ENCODE measurements at regions not wholly inside any gene's neighbourhood (a gene's known extent, or its start where the extent isn't known, plus 50 kb on each side); places are given as distances from the start of the nearest gene placed in this dataset.

DNA sequence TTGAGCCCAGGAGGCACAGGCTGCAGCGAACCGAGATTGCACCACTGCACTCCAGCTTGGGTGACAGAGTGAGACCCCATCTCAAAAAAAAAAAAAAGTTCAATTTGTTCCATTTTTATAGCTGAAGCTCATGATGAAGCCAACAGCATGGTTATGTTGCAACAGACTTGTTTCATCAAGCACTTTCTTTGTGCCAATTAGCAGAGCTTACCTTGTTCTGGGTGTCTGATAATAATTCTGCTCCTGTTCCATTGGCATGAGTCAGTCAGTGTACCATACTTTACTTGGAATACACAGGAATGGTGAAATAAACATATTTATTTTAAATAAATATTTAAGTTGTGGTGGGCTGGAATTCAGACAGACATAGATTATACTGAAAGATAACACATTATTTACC is 100.8 kb upstream of the DAAM1 start:
- H3K27me3 ChIP-seq (ENCODE audit: insufficient read depth, insufficient read length) = no peaks in the 10 kb centered on the region
- H3K9me3 ChIP-seq (ENCODE audit: insufficient read depth, low read length) = no peaks in the 10 kb centered on the region
- H3K4me1 ChIP-seq (ENCODE audit: insufficient read depth, insufficient read length) = no peaks in the 10 kb centered on the region
- H3K4me3 ChIP-seq (ENCODE audit: insufficient read length, low read depth) = no peak overlapping the region
- TF ChIP-seq SUZ12 (IDR thresholded peaks at IDR 0.05; ENCODE audit: extremely low read depth, insufficient read depth, insufficient read length) (no peak), YY1 (IDR thresholded peaks at IDR 0.05; ENCODE audit: insufficient read depth, insufficient read length) (no peak), ZNF274 (IDR thresholded peaks at IDR 0.05; ENCODE audit: low read depth, low read length) (no peak)
- no peak overlapping the region for H3K9ac ChIP-seq (ENCODE audit: insufficient read length, low read depth)
- H3K36me3 ChIP-seq (ENCODE audit: insufficient read depth, insufficient read length, low read length) = no peaks in the 10 kb centered on the region
- DNase-seq (ENCODE audit: low read depth, low spot score) = no peak

DNA sequence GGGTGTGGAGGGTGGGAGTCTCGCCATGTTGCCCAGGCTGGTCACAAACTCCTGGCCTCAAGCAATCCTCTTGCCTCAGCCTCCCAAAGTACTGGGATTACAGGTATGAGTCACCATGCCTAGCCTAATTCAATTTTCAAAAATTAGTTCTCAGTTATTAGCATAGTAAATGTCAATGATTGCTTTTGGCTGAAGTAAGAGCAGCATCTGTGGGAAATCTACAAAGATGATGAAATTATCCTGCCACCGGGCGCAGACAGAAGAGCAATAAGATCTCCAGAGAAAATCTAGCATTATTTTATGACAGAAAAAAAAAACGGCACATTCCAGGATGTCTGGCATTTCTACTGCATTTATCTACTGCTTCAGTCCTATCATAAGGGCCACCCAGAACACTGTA is 97.9 kb upstream of the DAAM1 start:
- H3K36me3 ChIP-seq (ENCODE audit: insufficient read depth, insufficient read length, low read length) = no peaks in the 10 kb centered on the region
- no peaks in the 10 kb centered on the region for H3K9me3 ChIP-seq (ENCODE audit: insufficient read depth, low read length)
- no peaks in the 10 kb centered on the region for H3K4me1 ChIP-seq (ENCODE audit: insufficient read depth, insufficient read length)
- DNase-seq (ENCODE audit: low read depth, low spot score) = no peak
- no peaks in the 10 kb centered on the region for H3K27me3 ChIP-seq (ENCODE audit: insufficient read depth, insufficient read length)
- TF ChIP-seq ZNF274 (IDR thresholded peaks at IDR 0.05; ENCODE audit: low read depth, low read length) (no peak), YY1 (IDR thresholded peaks at IDR 0.05; ENCODE audit: insufficient read depth, insufficient read length) (no peak), SUZ12 (IDR thresholded peaks at IDR 0.05; ENCODE audit: extremely low read depth, insufficient read depth, insufficient read length) (no peak)
- no peak overlapping the region for H3K9ac ChIP-seq (ENCODE audit: insufficient read length, low read depth)
- H3K4me3 ChIP-seq (ENCODE audit: insufficient read length, low read depth) = no peak overlapping the region

DNA sequence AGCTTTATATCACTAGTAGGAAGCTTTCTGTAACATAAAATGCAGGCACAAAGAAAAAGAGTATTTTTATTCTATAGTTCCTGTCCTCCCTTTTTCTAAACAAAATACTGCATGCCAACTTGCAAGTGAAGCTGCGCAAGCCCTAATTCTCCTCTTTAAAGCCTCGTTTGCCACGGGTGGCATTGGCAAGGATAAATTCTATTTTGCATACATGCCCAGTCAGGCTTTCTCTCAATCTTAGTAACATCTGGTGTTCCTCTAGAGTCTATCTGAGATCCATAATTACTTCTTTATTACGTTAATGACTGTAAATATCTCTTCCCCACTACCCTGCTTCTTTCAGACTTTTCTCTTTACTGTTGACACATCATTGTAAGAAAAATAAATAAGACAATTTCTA is 97.1 kb upstream of the DAAM1 start:
- H3K9ac ChIP-seq (ENCODE audit: insufficient read length, low read depth) = no peak overlapping the region
- H3K4me3 ChIP-seq (ENCODE audit: insufficient read length, low read depth) = no peak overlapping the region
- no peaks in the 10 kb centered on the region for H3K27me3 ChIP-seq (ENCODE audit: insufficient read depth, insufficient read length)
- DNase-seq (ENCODE audit: low read depth, low spot score) = no peak
- no peaks in the 10 kb centered on the region for H3K4me1 ChIP-seq (ENCODE audit: insufficient read depth, insufficient read length)
- H3K9me3 ChIP-seq (ENCODE audit: insufficient read depth, low read length) = no peaks in the 10 kb centered on the region
- no peak for TF ChIP-seq ZNF274 (IDR thresholded peaks at IDR 0.05; ENCODE audit: low read depth, low read length)
- TF ChIP-seq SUZ12 (IDR thresholded peaks at IDR 0.05; ENCODE audit: extremely low read depth, insufficient read depth, insufficient read length) = no peak
- no peak for TF ChIP-seq YY1 (IDR thresholded peaks at IDR 0.05; ENCODE audit: insufficient read depth, insufficient read length)
- no peaks in the 10 kb centered on the region for H3K36me3 ChIP-seq (ENCODE audit: insufficient read depth, insufficient read length, low read length)

DNA sequence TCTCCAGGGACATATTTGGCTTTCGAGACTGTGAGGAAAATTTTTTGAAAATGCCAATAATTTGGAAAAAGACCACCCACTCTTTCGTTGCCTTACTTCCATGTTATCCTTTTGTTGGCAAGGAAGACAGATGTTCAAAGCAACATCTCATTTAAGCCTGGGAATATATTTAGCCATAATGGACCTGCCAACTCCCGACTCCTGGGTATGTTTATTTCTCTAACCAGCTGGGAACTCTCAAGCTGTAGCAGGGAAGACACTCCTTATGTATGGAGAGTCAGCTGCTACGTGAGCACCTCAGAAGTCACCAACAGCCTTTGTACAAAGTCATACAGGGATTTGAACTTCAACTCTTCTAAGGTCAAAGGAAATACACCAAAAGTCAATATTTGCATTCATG is 96.5 kb upstream of the DAAM1 start:
- Histone ChIP-seq H3K9me3 (ENCODE audit: insufficient read depth, low read length) (no peaks in the 10 kb centered on the region), H3K4me3 (ENCODE audit: insufficient read length, low read depth) (no peak overlapping the region), H3K27me3 (ENCODE audit: insufficient read depth, insufficient read length) (no peaks in the 10 kb centered on the region), H3K36me3 (ENCODE audit: insufficient read depth, insufficient read length, low read length) (no peaks in the 10 kb centered on the region), H3K4me1 (ENCODE audit: insufficient read depth, insufficient read length) (no peaks in the 10 kb centered on the region), H3K9ac (ENCODE audit: insufficient read length, low read depth) (no peak overlapping the region)
- DNase-seq (ENCODE audit: low read depth, low spot score) = no peak
- no peak for TF ChIP-seq YY1 (IDR thresholded peaks at IDR 0.05; ENCODE audit: insufficient read depth, insufficient read length)

DNA sequence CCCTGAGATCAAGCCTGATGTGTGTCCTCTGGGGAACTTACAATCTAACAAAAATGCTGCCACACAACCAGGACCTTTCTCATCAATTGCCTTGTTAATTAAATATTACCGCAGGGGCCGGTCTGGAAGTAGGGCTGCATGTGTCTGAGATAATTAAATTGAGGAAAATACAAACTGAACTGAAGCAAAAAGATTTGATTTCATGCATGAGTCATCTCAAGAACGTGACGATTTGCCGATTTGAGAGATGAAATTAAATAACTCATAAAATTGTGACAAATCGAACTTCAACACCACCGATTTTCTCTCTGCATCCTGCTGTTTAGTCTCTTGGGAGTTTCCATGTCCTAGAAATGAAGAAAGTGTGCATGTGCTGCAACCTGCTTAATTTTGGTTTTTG is 94.6 kb upstream of the DAAM1 start:
- Histone ChIP-seq H3K27me3 (ENCODE audit: insufficient read depth, insufficient read length) (no peaks in the 10 kb centered on the region), H3K4me1 (ENCODE audit: insufficient read depth, insufficient read length) (no peaks in the 10 kb centered on the region), H3K9me3 (ENCODE audit: insufficient read depth, low read length) (no peaks in the 10 kb centered on the region), H3K36me3 (ENCODE audit: insufficient read depth, insufficient read length, low read length) (no peaks in the 10 kb centered on the region), H3K9ac (ENCODE audit: insufficient read length, low read depth) (no peak overlapping the region), H3K4me3 (ENCODE audit: insufficient read length, low read depth) (no peak overlapping the region)
- no peak for DNase-seq (ENCODE audit: low read depth, low spot score)
- no peak for TF ChIP-seq YY1 (IDR thresholded peaks at IDR 0.05; ENCODE audit: insufficient read depth, insufficient read length)
- no peak for TF ChIP-seq ZNF274 (IDR thresholded peaks at IDR 0.05; ENCODE audit: low read depth, low read length)

DNA sequence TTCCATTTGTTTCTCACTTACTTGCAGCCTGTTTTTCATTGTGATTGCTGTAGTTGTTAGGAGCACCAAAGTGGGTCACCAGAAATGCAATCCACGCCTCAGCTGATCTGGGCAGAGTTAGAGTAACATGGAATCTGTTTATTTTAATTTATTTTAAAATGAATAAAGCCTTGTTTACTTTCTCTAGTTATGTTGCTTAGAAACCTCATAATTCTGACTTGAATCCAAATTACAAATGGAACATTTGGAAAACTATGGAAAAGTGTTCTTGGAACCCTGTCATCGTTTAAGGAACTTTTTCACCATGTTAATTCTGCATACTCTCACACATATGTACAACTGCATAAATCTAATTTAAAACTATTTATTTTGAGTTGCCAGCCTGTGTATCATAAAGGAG is 92.2 kb upstream of the DAAM1 start:
- no peak overlapping the region for H3K4me3 ChIP-seq (ENCODE audit: insufficient read length, low read depth)
- H3K27me3 ChIP-seq (ENCODE audit: insufficient read depth, insufficient read length) = no peaks in the 10 kb centered on the region
- no peak for TF ChIP-seq ZNF274 (IDR thresholded peaks at IDR 0.05; ENCODE audit: low read depth, low read length)
- TF ChIP-seq YY1 (IDR thresholded peaks at IDR 0.05; ENCODE audit: insufficient read depth, insufficient read length) = no peak
- H3K36me3 ChIP-seq (ENCODE audit: insufficient read depth, insufficient read length, low read length) = no peaks in the 10 kb centered on the region
- no peak for DNase-seq (ENCODE audit: low read depth, low spot score)
- H3K4me1 ChIP-seq (ENCODE audit: insufficient read depth, insufficient read length) = no peaks in the 10 kb centered on the region
- H3K9ac ChIP-seq (ENCODE audit: insufficient read length, low read depth) = no peak overlapping the region
- no peaks in the 10 kb centered on the region for H3K9me3 ChIP-seq (ENCODE audit: insufficient read depth, low read length)

DNA sequence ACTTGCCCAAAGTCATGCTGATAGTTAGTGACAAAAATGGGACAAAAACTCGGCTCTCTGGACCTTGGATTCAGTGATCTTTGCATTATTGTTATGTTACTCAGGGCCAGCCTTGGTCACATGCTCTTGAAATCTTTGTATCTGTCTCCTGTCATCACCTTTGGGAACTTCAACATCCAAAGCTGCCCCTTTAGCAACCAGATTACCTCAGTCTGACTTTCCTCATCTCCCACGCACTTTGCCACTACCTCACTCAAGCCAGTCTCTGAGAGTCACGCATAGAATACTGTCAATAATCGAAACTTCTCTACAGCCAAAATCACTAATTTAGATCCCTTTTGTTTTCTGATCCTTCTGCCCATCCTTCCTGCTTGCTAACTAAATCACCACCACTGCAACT is 90.8 kb upstream of the DAAM1 start:
- no peak for DNase-seq (ENCODE audit: low read depth, low spot score)
- Histone ChIP-seq H3K9me3 (ENCODE audit: insufficient read depth, low read length) (no peaks in the 10 kb centered on the region), H3K27me3 (ENCODE audit: insufficient read depth, insufficient read length) (no peaks in the 10 kb centered on the region), H3K4me1 (ENCODE audit: insufficient read depth, insufficient read length) (no peaks in the 10 kb centered on the region), H3K36me3 (ENCODE audit: insufficient read depth, insufficient read length, low read length) (no peaks in the 10 kb centered on the region), H3K4me3 (ENCODE audit: insufficient read length, low read depth) (no peak overlapping the region), H3K9ac (ENCODE audit: insufficient read length, low read depth) (no peak overlapping the region)
- TF ChIP-seq SUZ12 (IDR thresholded peaks at IDR 0.05; ENCODE audit: extremely low read depth, insufficient read depth, insufficient read length) (no peak), YY1 (IDR thresholded peaks at IDR 0.05; ENCODE audit: insufficient read depth, insufficient read length) (no peak), ZNF274 (IDR thresholded peaks at IDR 0.05; ENCODE audit: low read depth, low read length) (no peak)

DNA sequence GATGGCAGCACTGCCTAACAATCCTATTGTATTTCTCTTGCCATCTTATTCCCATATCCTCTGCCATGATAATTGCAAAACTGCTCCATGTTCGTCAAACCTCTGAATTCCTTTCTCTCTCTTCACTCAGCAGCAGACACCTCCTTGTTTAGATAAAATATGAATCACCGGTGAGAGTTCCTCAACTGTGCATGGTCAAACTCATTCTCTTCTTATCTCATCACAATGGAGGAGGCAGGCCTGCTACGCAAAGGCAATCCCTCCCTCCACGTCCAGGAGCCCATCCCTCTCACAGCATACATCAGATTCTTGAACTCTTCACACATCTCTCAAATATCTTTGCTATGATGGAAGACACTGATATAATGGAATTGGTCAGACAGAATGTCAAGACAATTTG is 90.1 kb upstream of the DAAM1 start:
- no peaks in the 10 kb centered on the region for H3K9me3 ChIP-seq (ENCODE audit: insufficient read depth, low read length)
- H3K27me3 ChIP-seq (ENCODE audit: insufficient read depth, insufficient read length) = no peaks in the 10 kb centered on the region
- no peaks in the 10 kb centered on the region for H3K36me3 ChIP-seq (ENCODE audit: insufficient read depth, insufficient read length, low read length)
- H3K9ac ChIP-seq (ENCODE audit: insufficient read length, low read depth) = no peak overlapping the region
- no peak for DNase-seq (ENCODE audit: low read depth, low spot score)
- no peak for TF ChIP-seq YY1 (IDR thresholded peaks at IDR 0.05; ENCODE audit: insufficient read depth, insufficient read length)
- no peak for TF ChIP-seq SUZ12 (IDR thresholded peaks at IDR 0.05; ENCODE audit: extremely low read depth, insufficient read depth, insufficient read length)
- TF ChIP-seq ZNF274 (IDR thresholded peaks at IDR 0.05; ENCODE audit: low read depth, low read length) = no peak
- no peak overlapping the region for H3K4me3 ChIP-seq (ENCODE audit: insufficient read length, low read depth)
- no peaks in the 10 kb centered on the region for H3K4me1 ChIP-seq (ENCODE audit: insufficient read depth, insufficient read length)

Data from NT2/D1 (cell line).